Lower lobe of right lung (tissue), 2 donors: ENCODE measurements at regions not wholly inside any gene's neighbourhood (a gene's known extent, or its start where the extent isn't known, plus 50 kb on each side); places are given as distances from the start of the nearest gene placed in this dataset.

Experiments
- ATAC-seq, 2 donors: fragments of 200-7000 bp; cut with Tn5 transposase; one replicate each; pipeline ENCODE4 v1.9.1; 2020 to 2022; ENCODE audit warnings: mild to moderate bottlenecking in 2 of 2, moderate library complexity in 2 of 2
- DNase-seq: peaks from one replicate; pipeline ENCODE4 v3.0.0-alpha.2; 2020
- H3K27ac ChIP-seq: fragments of 200-600 bp; one replicate; pipeline ENCODE4 v1.8.0; 2022
- H3K27me3 ChIP-seq: fragments of 200-600 bp; one replicate; pipeline ENCODE4 v1.8.0; 2022; ENCODE audit warnings: low read depth
- H3K36me3 ChIP-seq: fragments of 200-600 bp; one replicate; pipeline ENCODE4 v1.8.0; 2022; ENCODE audit warnings: mild to moderate bottlenecking
- H3K4me1 ChIP-seq: fragments of 200-600 bp; one replicate; pipeline ENCODE4 v1.8.0; 2022
- H3K4me3 ChIP-seq: fragments of 200-600 bp; one replicate; pipeline ENCODE4 v1.8.0; 2022; ENCODE audit warnings: mild to moderate bottlenecking
- H3K9me3 ChIP-seq: fragments of 200-600 bp; one replicate; pipeline ENCODE4 v1.8.0; 2022
- intact Hi-C: fragments of 100-400 bp; cut with DNase I; formaldehyde crosslinking; loops from one replicate; pipeline ENCODE4 v1.11.0; 2022
- TF ChIP-seq, protein P1 (sequence below): fragments of 200-600 bp; IDR thresholded peaks from one replicate; pipeline ENCODE4 v1.8.0; 2022; ENCODE audit warnings: antibody characterized with exemption, mild to moderate bottlenecking
- donor health status: DM: no; HTN: yes; CAD: no; lungs with severe emphysema.

DNA sequence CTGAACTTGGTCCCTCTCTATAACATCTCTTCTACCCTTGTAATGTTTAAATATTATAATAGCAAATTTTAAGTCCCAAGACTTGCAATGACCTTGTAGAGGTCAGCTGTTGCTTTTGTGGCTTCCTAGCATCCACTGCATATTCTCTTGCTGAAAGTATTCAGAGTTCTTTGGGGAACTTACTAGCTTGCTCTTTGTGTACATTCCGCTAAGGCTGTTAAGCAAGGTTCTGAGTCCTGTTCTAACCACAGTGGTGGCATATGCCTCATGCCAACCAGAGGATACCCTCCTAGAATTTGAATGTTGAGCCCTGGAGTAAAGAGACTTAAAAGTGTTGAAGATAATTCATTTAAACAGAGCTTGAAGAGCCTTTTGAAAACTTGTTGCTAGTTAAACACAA, 570.9 kb downstream of the TLE1 start:
- no peaks in the 10 kb centered on the region for H3K36me3 ChIP-seq
- H3K27ac ChIP-seq = no peak overlapping the region
- H3K27me3 ChIP-seq = no peaks in the 10 kb centered on the region
- ATAC-seq = no peak
- no peak overlapping the region for H3K4me3 ChIP-seq
- intact Hi-C loops = no loop called here
- no peak for DNase-seq
- no peaks in the 10 kb centered on the region for H3K9me3 ChIP-seq
- H3K4me1 ChIP-seq = no peaks in the 10 kb centered on the region
- TF ChIP-seq, protein P1, sequence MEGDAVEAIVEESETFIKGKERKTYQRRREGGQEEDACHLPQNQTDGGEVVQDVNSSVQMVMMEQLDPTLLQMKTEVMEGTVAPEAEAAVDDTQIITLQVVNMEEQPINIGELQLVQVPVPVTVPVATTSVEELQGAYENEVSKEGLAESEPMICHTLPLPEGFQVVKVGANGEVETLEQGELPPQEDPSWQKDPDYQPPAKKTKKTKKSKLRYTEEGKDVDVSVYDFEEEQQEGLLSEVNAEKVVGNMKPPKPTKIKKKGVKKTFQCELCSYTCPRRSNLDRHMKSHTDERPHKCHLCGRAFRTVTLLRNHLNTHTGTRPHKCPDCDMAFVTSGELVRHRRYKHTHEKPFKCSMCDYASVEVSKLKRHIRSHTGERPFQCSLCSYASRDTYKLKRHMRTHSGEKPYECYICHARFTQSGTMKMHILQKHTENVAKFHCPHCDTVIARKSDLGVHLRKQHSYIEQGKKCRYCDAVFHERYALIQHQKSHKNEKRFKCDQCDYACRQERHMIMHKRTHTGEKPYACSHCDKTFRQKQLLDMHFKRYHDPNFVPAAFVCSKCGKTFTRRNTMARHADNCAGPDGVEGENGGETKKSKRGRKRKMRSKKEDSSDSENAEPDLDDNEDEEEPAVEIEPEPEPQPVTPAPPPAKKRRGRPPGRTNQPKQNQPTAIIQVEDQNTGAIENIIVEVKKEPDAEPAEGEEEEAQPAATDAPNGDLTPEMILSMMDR = no peak

DNA sequence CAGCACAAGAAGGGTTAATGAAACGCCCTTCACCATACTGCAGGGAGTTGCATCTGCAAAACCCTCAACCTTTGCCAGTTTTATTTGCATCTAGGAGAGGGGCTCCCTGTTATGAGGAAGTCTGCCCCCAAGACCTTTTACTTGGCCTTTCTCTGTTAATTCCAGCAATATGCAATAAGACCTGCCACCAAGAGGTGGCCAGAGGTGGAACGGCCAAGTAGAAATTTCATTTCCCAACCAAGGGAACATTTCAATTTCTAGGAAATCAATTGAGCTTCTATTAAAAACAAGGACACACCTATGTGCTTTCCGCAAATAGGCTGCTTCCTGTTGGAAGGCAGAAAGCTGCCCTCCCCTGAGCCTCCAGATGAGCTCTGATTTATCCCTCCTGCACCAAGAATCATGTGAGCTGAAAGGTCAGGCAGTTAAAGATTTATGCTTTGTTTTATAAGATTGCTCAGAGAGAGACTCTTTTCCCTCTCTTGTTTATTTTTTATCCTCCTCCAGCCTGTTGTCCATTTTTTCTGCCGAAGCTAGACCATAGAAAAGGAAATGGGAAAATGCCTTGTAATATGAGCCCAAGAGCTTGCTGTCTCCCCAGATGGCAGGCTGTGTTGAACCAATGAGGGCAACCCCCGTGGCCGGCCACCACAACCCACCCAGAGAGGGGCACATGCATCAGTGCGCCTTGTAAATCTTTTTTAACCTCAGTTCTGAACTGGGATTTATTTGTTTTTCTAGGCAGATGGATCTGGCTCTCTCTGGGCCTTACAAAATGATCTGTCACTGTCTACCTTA, 572.8 kb downstream of the TLE1 start:
- ATAC-seq (no peak), DNase-seq (no peak)
- Histone ChIP-seq H3K4me1 (no peaks in the 10 kb centered on the region), H3K4me3 (no peak overlapping the region), H3K36me3 (no peaks in the 10 kb centered on the region), H3K27me3 (no peaks in the 10 kb centered on the region), H3K9me3 (no peaks in the 10 kb centered on the region), H3K27ac (no peak overlapping the region)
- intact Hi-C loops = no loop called here
- TF ChIP-seq, protein P1 = no peak

DNA sequence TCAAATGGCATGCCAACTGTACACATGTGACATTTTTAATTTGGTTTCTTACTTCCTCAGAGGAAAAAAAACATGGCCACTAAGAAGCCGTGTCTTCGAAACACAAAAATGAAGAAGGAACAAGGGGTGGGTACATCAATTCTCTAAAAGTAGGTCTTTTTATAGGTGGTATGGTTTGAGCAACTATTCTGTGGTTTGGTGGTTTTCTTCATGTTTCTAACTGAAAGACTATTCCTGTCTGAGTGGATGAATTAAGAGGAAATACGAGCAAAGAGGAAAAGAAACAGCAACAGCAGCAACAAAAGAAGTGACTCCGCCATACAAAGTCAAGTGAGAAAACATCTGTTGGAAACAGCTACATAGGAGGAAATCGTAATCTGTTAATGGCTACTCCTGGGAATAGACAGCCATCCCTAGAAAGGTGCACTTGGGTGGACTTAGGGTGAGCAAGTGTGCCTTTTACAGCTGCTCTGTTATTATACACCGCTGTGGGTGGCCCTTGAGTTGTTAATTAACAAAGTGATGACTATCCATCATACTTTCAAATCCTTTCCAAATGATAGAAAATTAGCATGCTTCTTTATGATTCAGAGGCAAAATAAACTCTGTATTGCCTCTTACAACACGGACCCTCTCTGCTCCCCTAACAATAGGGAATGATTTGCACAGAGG, 575.8 kb downstream of the TLE1 start:
- no peaks in the 10 kb centered on the region for H3K36me3 ChIP-seq
- H3K27ac ChIP-seq = no peak overlapping the region
- ATAC-seq (peak in 1 of 2 donors; percentile 54), DNase-seq (no peak)
- no peaks in the 10 kb centered on the region for H3K4me1 ChIP-seq
- no peaks in the 10 kb centered on the region for H3K27me3 ChIP-seq
- intact Hi-C loops = no loop called here
- TF ChIP-seq, protein P1 = no peak
- no peak overlapping the region for H3K4me3 ChIP-seq
- no peaks in the 10 kb centered on the region for H3K9me3 ChIP-seq

DNA sequence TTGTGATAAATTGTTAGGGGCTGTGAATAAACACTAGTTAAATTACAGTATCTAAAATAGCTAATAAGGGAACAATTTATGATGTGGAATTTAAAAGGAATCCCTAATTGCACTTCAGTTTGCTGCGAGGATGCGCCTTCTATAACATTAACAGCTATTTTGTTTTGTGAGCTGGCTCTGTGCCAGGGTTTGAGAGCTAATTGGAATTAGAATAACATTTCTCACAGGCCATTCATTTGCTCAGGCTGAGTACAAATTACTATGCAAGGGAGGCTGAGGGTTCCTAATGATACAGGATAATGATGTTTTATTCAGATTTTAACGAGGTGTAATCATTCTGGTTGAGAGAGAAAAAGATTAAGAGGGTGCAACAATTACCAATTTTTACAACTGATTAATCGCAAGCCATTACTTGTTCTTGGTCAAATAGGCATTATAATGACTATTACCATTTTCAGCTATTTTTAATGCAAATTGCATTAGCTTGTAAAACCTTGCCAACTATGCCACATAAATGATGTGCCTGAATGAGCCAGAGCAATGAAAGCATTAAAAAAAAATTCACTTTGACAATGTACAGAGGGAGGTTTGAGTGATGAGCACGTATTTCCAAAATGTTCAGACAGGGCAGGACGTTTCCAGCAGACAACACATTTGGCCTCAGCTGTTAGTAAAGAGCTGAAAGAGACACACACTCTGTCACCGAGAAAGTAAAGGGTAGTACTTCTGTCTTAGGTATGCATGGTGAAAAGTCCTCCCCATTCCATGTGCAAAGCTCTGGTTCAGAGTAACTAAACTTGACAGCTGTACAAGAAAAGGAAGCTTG, 576.5 kb downstream of the TLE1 start:
- Histone ChIP-seq H3K4me3 (no peak overlapping the region), H3K36me3 (no peaks in the 10 kb centered on the region), H3K27ac (no peak overlapping the region), H3K27me3 (no peaks in the 10 kb centered on the region), H3K9me3 (no peaks in the 10 kb centered on the region), H3K4me1 (no peaks in the 10 kb centered on the region)
- TF ChIP-seq, protein P1 = no peak
- intact Hi-C loops = no loop called here
- ATAC-seq (no peak), DNase-seq (no peak)

DNA sequence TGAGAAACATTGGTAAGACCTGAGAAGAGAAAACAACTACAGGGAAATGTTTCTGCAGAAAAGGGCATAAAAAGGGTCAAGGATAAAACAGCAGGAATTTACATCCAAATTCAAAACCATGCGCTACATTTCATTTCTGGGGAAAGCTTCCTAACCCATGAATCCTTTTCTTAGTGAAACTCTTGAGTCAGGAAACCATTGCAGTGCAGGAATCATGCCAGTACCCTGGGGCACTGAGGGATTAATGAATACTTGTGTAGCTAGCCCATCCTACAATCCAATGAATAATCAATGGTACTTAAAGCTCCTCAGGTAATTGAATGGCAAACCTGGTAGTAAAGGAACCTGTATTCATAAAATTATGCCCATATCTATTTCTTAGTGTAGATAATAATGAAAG, 580.5 kb downstream of the TLE1 start:
- ATAC-seq (no peak), DNase-seq (no peak)
- Histone ChIP-seq H3K27me3 (no peaks in the 10 kb centered on the region), H3K4me3 (no peak overlapping the region), H3K27ac (no peak overlapping the region), H3K9me3 (no peaks in the 10 kb centered on the region), H3K4me1 (no peaks in the 10 kb centered on the region), H3K36me3 (no peaks in the 10 kb centered on the region)
- intact Hi-C loops = no loop called here
- TF ChIP-seq, protein P1 = no peak
